GM12878 (cell line): ENCODE measurements at regions not wholly inside any gene's neighbourhood (a gene's known extent, or its start where the extent isn't known, plus 50 kb on each side); places are given as distances from the start of the nearest gene placed in this dataset.

Experiments used
- ATF7 ChIP-seq: fragments of 450-650 bp; IDR thresholded peaks from 2 replicates; pipeline ENCODE4 v1.6.1; 2016; ENCODE audit warnings: low read depth, mild to moderate bottlenecking
- CHD1 ChIP-seq: IDR thresholded peaks from 2 replicates; pipeline ENCODE4 v1.6.1; 2012; ENCODE audit warnings: low read depth, low read length, improper control_type of control experiment
- EGR1 ChIP-seq, 2 experiments: IDR thresholded peaks; 1 replicate in 1 of 2; 2 replicates in 1 of 2; pipeline ENCODE4 v1.6.1; 2011 to 2012; ENCODE audit warnings: low read depth in 2 of 2, low read length in 2 of 2, borderline replicate concordance in 1 of 2, mild to moderate bottlenecking in 1 of 2, moderate library complexity in 1 of 2
- GABPA ChIP-seq: IDR thresholded peaks from 2 replicates; pipeline ENCODE4 v1.6.1; 2014; ENCODE audit warnings: antibody characterized with exemption, low read depth, mild to moderate bottlenecking, inconsistent platforms
- JUND ChIP-seq: IDR thresholded peaks from 2 replicates; pipeline ENCODE4 v1.6.1; 2012; ENCODE audit warnings: low read depth, mild to moderate bottlenecking, low read length, improper control_type of control experiment, moderate library complexity
- MEF2A ChIP-seq: IDR thresholded peaks from 2 replicates; pipeline ENCODE4 v1.6.1; 2011; ENCODE audit warnings: low read depth, mild to moderate bottlenecking, low read length, moderate library complexity; ENCODE audit not compliant: insufficient read depth
- NR2C1 ChIP-seq: fragments of 450-650 bp; IDR thresholded peaks from 2 replicates; pipeline ENCODE4 v1.6.1; 2017; ENCODE audit warnings: antibody characterized with exemption, mild to moderate bottlenecking, moderate library complexity
- RAD51 ChIP-seq: fragments of 450-650 bp; IDR thresholded peaks from 2 replicates; pipeline ENCODE4 v1.6.1; 2016; ENCODE audit warnings: moderate library complexity, mild to moderate bottlenecking, inconsistent platforms
- RELA ChIP-seq: fragments of 450-650 bp; IDR thresholded peaks from 2 replicates; pipeline ENCODE4 v1.8.0; 2014; ENCODE audit warnings: borderline replicate concordance; ENCODE audit not compliant: partially characterized antibody
- ZSCAN29 ChIP-seq: fragments of 450-650 bp; IDR thresholded peaks from 2 replicates; pipeline ENCODE4 v1.6.1; 2017; ENCODE audit warnings: mild to moderate bottlenecking, moderate library complexity
- TF ChIP-seq, protein P1 (sequence below): fragments of 450-650 bp; IDR thresholded peaks from 2 replicates; pipeline ENCODE4 v1.6.1; 2017; ENCODE audit warnings: low read depth, mild to moderate bottlenecking, moderate library complexity
- TF ChIP-seq, protein P2 (sequence below): fragments of 450-650 bp; IDR thresholded peaks from 2 replicates; pipeline ENCODE4 v1.6.1; 2018; ENCODE audit warnings: borderline replicate concordance, mild to moderate bottlenecking; ENCODE audit not compliant: partially characterized antibody
- TF ChIP-seq, protein P3 (sequence below): fragments of 450-650 bp; IDR thresholded peaks from 2 replicates; pipeline ENCODE4 v1.6.1; 2017; ENCODE audit warnings: mild to moderate bottlenecking

DNA sequence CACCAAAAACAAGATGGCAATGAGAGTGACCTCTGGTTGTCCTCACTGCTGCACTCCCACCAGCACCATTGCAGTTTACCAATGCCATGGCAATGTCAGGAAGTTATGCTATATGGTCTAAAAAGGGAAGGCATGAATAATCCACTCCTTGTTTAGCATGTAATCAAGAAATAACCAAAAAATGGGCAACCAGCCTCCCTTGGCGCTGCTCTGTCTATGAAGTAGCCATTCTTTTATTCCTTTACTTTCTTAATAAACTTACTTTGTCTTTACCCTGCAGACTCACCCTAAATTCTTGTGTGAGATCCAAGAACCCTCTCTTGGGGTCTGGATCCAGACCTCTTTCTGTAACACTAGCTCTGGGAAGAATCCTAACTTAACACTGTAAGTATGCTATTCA, 127.4 kb upstream of the IFNE start (continued):
- TF ChIP-seq, protein P1, sequence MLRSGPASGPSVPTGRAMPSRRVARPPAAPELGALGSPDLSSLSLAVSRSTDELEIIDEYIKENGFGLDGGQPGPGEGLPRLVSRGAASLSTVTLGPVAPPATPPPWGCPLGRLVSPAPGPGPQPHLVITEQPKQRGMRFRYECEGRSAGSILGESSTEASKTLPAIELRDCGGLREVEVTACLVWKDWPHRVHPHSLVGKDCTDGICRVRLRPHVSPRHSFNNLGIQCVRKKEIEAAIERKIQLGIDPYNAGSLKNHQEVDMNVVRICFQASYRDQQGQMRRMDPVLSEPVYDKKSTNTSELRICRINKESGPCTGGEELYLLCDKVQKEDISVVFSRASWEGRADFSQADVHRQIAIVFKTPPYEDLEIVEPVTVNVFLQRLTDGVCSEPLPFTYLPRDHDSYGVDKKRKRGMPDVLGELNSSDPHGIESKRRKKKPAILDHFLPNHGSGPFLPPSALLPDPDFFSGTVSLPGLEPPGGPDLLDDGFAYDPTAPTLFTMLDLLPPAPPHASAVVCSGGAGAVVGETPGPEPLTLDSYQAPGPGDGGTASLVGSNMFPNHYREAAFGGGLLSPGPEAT = no peak
- TF ChIP-seq CHD1 = no peak
- no peak for TF ChIP-seq RELA
- no peak for TF ChIP-seq NR2C1
- TF ChIP-seq EGR1 (IDR thresholded peaks at IDR 0.05; ENCODE audit: borderline replicate concordance in 1 of 2, low read depth in 2 of 2, low read length in 2 of 2) = no peak
- TF ChIP-seq JUND = no peak
- TF ChIP-seq, protein P2, sequence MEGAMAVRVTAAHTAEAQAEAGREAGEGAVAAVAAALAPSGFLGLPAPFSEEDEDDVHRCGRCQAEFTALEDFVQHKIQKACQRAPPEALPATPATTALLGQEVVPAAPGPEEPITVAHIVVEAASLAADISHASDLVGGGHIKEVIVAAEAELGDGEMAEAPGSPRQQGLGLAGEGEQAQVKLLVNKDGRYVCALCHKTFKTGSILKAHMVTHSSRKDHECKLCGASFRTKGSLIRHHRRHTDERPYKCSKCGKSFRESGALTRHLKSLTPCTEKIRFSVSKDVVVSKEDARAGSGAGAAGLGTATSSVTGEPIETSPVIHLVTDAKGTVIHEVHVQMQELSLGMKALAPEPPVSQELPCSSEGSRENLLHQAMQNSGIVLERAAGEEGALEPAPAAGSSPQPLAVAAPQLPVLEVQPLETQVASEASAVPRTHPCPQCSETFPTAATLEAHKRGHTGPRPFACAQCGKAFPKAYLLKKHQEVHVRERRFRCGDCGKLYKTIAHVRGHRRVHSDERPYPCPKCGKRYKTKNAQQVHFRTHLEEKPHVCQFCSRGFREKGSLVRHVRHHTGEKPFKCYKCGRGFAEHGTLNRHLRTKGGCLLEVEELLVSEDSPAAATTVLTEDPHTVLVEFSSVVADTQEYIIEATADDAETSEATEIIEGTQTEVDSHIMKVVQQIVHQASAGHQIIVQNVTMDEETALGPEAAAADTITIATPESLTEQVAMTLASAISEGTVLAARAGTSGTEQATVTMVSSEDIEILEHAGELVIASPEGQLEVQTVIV = no peak
- no peak for TF ChIP-seq RAD51
- TF ChIP-seq ATF7 = no peak
- TF ChIP-seq MEF2A = no peak
- TF ChIP-seq ZSCAN29 = no peak
- TF ChIP-seq, protein P3, sequence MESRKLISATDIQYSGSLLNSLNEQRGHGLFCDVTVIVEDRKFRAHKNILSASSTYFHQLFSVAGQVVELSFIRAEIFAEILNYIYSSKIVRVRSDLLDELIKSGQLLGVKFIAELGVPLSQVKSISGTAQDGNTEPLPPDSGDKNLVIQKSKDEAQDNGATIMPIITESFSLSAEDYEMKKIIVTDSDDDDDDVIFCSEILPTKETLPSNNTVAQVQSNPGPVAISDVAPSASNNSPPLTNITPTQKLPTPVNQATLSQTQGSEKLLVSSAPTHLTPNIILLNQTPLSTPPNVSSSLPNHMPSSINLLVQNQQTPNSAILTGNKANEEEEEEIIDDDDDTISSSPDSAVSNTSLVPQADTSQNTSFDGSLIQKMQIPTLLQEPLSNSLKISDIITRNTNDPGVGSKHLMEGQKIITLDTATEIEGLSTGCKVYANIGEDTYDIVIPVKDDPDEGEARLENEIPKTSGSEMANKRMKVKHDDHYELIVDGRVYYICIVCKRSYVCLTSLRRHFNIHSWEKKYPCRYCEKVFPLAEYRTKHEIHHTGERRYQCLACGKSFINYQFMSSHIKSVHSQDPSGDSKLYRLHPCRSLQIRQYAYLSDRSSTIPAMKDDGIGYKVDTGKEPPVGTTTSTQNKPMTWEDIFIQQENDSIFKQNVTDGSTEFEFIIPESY = no peak
- TF ChIP-seq GABPA = no peak
